Osteoblast (primary cell): ENCODE measurements at regions not wholly inside any gene's neighbourhood (a gene's known extent, or its start where the extent isn't known, plus 50 kb on each side); places are given as distances from the start of the nearest gene placed in this dataset.

Experiments
- DNase-seq: peaks from one replicate; pipeline ENCODE4 v3.0.0; 2011; ENCODE audit warnings: low spot score, mixed read lengths; ENCODE audit not compliant: insufficient read length; ENCODE audit errors: missing footprints
- H2AFZ ChIP-seq: 2 replicates; pipeline ENCODE4 v1.6.0; 2011; ENCODE audit warnings: mild to moderate bottlenecking, low read length
- H3K27ac ChIP-seq: 2 replicates; pipeline ENCODE4 v1.5.1; 2011; ENCODE audit warnings: mild to moderate bottlenecking, low read depth, low read length, moderate library complexity
- H3K27me3 ChIP-seq: 2 replicates; pipeline ENCODE4 v1.6.0; 2012; ENCODE audit warnings: mild to moderate bottlenecking, control low read depth, inconsistent platforms, low read length, moderate library complexity; ENCODE audit not compliant: insufficient read depth
- H3K36me3 ChIP-seq: 2 replicates; pipeline ENCODE4 v1.5.1; 2011; ENCODE audit warnings: mild to moderate bottlenecking, low read length, control low read depth, moderate library complexity; ENCODE audit not compliant: insufficient read depth
- H3K4me1 ChIP-seq: 2 replicates; pipeline ENCODE4 v1.5.1; 2011; ENCODE audit warnings: mild to moderate bottlenecking, low read length, control low read depth, moderate library complexity; ENCODE audit not compliant: insufficient read depth
- H3K4me2 ChIP-seq: 2 replicates; pipeline ENCODE4 v1.6.0; 2011; ENCODE audit warnings: mild to moderate bottlenecking, low read length; ENCODE audit not compliant: insufficient read depth
- H3K4me3 ChIP-seq: fragments of 200-600 bp; sonication (generic); 3 replicates; pipeline ENCODE4 v1.5.1; 2012; ENCODE audit warnings: mild to moderate bottlenecking, low read length, inconsistent platforms; ENCODE audit not compliant: insufficient read depth
- H3K79me2 ChIP-seq: 2 replicates; pipeline ENCODE4 v1.6.0; 2012; ENCODE audit warnings: mild to moderate bottlenecking, low read length, control low read depth, inconsistent platforms; ENCODE audit not compliant: insufficient read depth
- H3K9me3 ChIP-seq: 2 replicates; pipeline ENCODE4 v1.5.1; 2011; ENCODE audit warnings: low read depth, low read length, control low read depth
- H4K20me1 ChIP-seq: 2 replicates; pipeline ENCODE4 v1.6.0; 2012; ENCODE audit warnings: mild to moderate bottlenecking, low read length, control low read depth; ENCODE audit not compliant: insufficient read depth
- CTCF ChIP-seq: IDR thresholded peaks from 2 replicates; pipeline ENCODE4 v1.5.1; 2011; ENCODE audit warnings: mild to moderate bottlenecking, low read depth, low read length, moderate library complexity; ENCODE audit errors: extremely low read depth

DNA sequence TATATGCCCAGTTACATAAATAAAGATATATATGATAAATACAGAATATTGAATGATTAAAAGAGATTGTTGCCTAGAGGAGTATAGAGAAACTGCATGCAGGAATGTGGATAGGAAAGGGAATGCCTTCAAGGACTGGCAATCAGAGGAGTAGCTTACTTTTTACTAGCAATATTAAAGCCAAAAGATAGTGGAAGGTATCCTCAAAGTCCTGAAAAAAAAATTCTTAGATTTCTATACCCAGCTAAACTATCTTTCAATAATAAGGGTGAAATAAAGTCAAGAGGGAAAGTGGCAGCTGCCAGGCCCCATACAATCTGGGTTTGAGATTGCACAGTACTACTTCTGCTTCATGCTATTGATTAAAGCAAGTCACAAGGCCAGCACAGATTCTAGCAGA, 733.2 kb downstream of the GATA3 start:
- Histone ChIP-seq H3K9me3 (peaks cover 3% of the 10 kb centered on the region), H3K36me3 (no peaks in the 10 kb centered on the region), H3K4me3 (no peak overlapping the region), H3K27me3 (no peaks in the 10 kb centered on the region), H3K4me2 (no peak overlapping the region), H3K79me2 (no peaks in the 10 kb centered on the region), H4K20me1 (no peaks in the 10 kb centered on the region), H3K27ac (no peak overlapping the region), H3K4me1 (no peaks in the 10 kb centered on the region), H2AFZ (no peak overlapping the region)
- no peak for DNase-seq
- no peak for TF ChIP-seq CTCF

GRCh38 chr10:8790390-8790789, 735.9 kb downstream of the GATA3 start:
- TF ChIP-seq CTCF, result no peak
- no peaks in the 10 kb centered on the region for H3K4me1 ChIP-seq
- no peak overlapping the region for H3K4me2 ChIP-seq
- no peaks in the 10 kb centered on the region for H3K27me3 ChIP-seq
- H4K20me1 ChIP-seq, result no peaks in the 10 kb centered on the region
- no peak overlapping the region for H3K27ac ChIP-seq
- H3K4me3 ChIP-seq, result no peak overlapping the region
- H3K9me3 ChIP-seq, result no peaks in the 10 kb centered on the region
- DNase-seq, result no peak
- no peaks in the 10 kb centered on the region for H3K36me3 ChIP-seq
- H3K79me2 ChIP-seq, result no peaks in the 10 kb centered on the region
- H2AFZ ChIP-seq, result no peak overlapping the region

- no peak overlapping the region for H3K27ac ChIP-seq
- H3K9me3 ChIP-seq, result no peaks in the 10 kb centered on the region
- no peak overlapping the region for H3K4me2 ChIP-seq
- no peak overlapping the region for H3K4me3 ChIP-seq
- no peaks in the 10 kb centered on the region for H3K36me3 ChIP-seq
- no peaks in the 10 kb centered on the region for H3K79me2 ChIP-seq
- DNase-seq, result no peak
- TF ChIP-seq CTCF, result no peak
- H2AFZ ChIP-seq, result no peak overlapping the region
- H3K27me3 ChIP-seq, result no peaks in the 10 kb centered on the region
- H4K20me1 ChIP-seq, result no peaks in the 10 kb centered on the region
- H3K4me1 ChIP-seq, result no peaks in the 10 kb centered on the region
Measured at GRCh38 chr10:8794860-8795259, 740.4 kb downstream of the GATA3 start.

DNA sequence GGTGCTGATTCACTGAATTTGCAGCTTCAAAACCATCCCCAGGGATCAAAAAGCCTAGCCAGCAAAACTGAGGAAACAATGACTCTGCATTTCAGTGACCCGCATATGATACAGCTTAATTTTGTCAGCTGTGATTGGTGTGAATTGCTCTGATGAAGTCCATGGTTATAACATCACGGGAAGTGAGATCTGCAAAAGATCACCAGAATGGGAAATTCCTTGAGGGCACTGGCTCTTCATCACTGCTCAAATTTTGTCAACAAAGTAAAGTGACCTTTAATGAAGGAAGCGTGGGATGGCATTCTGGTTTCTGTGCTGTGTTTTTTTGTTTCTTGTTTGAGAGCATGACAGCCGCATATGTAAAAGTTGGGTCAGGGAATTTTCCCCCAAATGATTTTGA, 745.9 kb downstream of the GATA3 start:
- no peak overlapping the region for H2AFZ ChIP-seq
- H3K9me3 ChIP-seq, result peaks cover 2% of the 10 kb centered on the region
- H3K4me2 ChIP-seq, result no peak overlapping the region
- TF ChIP-seq CTCF, result no peak
- H3K36me3 ChIP-seq, result no peaks in the 10 kb centered on the region
- H3K4me3 ChIP-seq, result no peak overlapping the region
- no peaks in the 10 kb centered on the region for H3K27me3 ChIP-seq
- H3K79me2 ChIP-seq, result no peaks in the 10 kb centered on the region
- DNase-seq, result no peak
- no peaks in the 10 kb centered on the region for H3K4me1 ChIP-seq
- H3K27ac ChIP-seq, result no peak overlapping the region
- H4K20me1 ChIP-seq, result no peaks in the 10 kb centered on the region
